H1 (cell line): ENCODE measurements at regions not wholly inside any gene's neighbourhood (a gene's known extent, or its start where the extent isn't known, plus 50 kb on each side); places are given as distances from the start of the nearest gene placed in this dataset.

ENCODE experiments used
- EGR1 ChIP-seq: IDR thresholded peaks from 2 replicates; pipeline ENCODE4 v1.6.1; 2011; ENCODE audit warnings: low read depth, low read length, borderline replicate concordance
- EP300 ChIP-seq, 2 experiments: IDR thresholded peaks; 1 replicate in 1 of 2; 2 replicates in 1 of 2; pipeline ENCODE4 v1.6.1; 2011 to 2012; ENCODE audit warnings: low read depth in 2 of 2, low read length in 2 of 2, mild to moderate bottlenecking in 2 of 2, borderline replicate concordance in 1 of 2, inconsistent platforms in 1 of 2, moderate library complexity in 1 of 2
- EZH2 ChIP-seq: fragments of 200-600 bp; sonication (generic); IDR thresholded peaks from 2 replicates; pipeline ENCODE4 v1.7.1; 2012; ENCODE audit warnings: low read depth, mild to moderate bottlenecking, moderate library complexity, low read length, inconsistent platforms; ENCODE audit not compliant: severe bottlenecking
- POLR2A ChIP-seq, 2 experiments: IDR thresholded peaks; 1 replicate in 1 of 2; 2 replicates in 1 of 2; pipeline ENCODE4 v1.6.1; 2011; ENCODE audit warnings: low read depth in 2 of 2, low read length in 2 of 2, mild to moderate bottlenecking in 2 of 2; ENCODE audit errors: control extremely low read depth in 1 of 2
- POLR2AphosphoS5 ChIP-seq: IDR thresholded peaks from 2 replicates; pipeline ENCODE4 v1.6.1; 2011; ENCODE audit warnings: low read depth, low read length
- TAF1 ChIP-seq: IDR thresholded peaks from 2 replicates; pipeline ENCODE4 v1.6.1; 2011; ENCODE audit warnings: mild to moderate bottlenecking, low read depth, low read length
- YY1 ChIP-seq: IDR thresholded peaks from 2 replicates; pipeline ENCODE4 v1.6.1; 2011; ENCODE audit warnings: low read depth, mild to moderate bottlenecking, low read length
- TF ChIP-seq, protein P1 (sequence below): IDR thresholded peaks from 2 replicates; pipeline ENCODE4 v1.6.1; 2012; ENCODE audit warnings: low read length, inconsistent platforms
- TF ChIP-seq, protein P2 (sequence below), 3 experiments: IDR thresholded peaks; 1 replicate in 2 of 3; 2 replicates in 1 of 3; pipeline versions ENCODE4 v1.5.1 to v1.6.1; 2011; ENCODE audit warnings: low read length in 3 of 3, mild to moderate bottlenecking in 3 of 3, inconsistent platforms in 2 of 3, low read depth in 1 of 3, moderate library complexity in 1 of 3; ENCODE audit not compliant: insufficient read depth in 1 of 3; ENCODE audit errors: control extremely low read depth in 1 of 3
- TF ChIP-seq, protein P3 (sequence below): IDR thresholded peaks from 2 replicates; pipeline ENCODE4 v1.6.1; 2012; ENCODE audit warnings: inconsistent platforms
- TF ChIP-seq, protein P4 (sequence below): IDR thresholded peaks from 2 replicates; pipeline ENCODE4 v1.6.1; 2011; ENCODE audit warnings: low read depth, mild to moderate bottlenecking, low read length; ENCODE audit not compliant: insufficient read depth

DNA sequence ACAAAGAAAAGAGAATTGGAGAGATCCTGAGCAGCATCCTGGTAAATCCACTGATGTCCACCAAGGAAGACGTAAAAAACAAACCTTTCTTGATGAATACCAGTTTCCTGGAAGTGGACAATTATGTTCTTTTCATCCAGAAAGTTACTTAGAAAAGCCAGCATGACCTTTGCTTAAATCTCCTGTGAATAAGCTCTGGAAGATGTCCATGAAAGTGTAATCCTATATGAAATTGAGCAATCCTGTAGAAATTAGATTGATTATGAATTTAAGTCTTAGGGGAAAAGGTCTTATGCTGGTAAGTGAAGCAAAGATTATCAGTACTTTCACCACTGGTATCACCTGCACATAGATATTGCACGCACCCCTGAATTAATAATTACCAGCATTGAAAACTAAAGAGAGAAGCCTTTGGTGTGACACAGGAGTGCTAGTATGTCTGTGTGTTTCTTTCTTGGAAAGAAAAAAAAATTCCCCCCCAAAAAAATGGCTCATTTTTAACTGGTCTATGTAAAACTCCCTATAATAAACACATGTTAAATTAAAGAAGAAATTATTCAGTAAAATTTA, 164.5 kb upstream of the LHX8 start:
- TF ChIP-seq, protein P1, sequence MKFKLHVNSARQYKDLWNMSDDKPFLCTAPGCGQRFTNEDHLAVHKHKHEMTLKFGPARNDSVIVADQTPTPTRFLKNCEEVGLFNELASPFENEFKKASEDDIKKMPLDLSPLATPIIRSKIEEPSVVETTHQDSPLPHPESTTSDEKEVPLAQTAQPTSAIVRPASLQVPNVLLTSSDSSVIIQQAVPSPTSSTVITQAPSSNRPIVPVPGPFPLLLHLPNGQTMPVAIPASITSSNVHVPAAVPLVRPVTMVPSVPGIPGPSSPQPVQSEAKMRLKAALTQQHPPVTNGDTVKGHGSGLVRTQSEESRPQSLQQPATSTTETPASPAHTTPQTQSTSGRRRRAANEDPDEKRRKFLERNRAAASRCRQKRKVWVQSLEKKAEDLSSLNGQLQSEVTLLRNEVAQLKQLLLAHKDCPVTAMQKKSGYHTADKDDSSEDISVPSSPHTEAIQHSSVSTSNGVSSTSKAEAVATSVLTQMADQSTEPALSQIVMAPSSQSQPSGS, result no peak
- no peak for TF ChIP-seq EGR1
- no peak for TF ChIP-seq YY1
- TF ChIP-seq, protein P2, sequence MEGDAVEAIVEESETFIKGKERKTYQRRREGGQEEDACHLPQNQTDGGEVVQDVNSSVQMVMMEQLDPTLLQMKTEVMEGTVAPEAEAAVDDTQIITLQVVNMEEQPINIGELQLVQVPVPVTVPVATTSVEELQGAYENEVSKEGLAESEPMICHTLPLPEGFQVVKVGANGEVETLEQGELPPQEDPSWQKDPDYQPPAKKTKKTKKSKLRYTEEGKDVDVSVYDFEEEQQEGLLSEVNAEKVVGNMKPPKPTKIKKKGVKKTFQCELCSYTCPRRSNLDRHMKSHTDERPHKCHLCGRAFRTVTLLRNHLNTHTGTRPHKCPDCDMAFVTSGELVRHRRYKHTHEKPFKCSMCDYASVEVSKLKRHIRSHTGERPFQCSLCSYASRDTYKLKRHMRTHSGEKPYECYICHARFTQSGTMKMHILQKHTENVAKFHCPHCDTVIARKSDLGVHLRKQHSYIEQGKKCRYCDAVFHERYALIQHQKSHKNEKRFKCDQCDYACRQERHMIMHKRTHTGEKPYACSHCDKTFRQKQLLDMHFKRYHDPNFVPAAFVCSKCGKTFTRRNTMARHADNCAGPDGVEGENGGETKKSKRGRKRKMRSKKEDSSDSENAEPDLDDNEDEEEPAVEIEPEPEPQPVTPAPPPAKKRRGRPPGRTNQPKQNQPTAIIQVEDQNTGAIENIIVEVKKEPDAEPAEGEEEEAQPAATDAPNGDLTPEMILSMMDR (IDR thresholded peaks at IDR 0.05; ENCODE audit: control extremely low read depth in 1 of 3, insufficient read depth in 1 of 3, low read depth in 1 of 3, low read length in 3 of 3), result no peak
- TF ChIP-seq POLR2A (IDR thresholded peaks at IDR 0.05; ENCODE audit: control extremely low read depth in 1 of 2, low read depth in 2 of 2, low read length in 2 of 2), result no peak
- TF ChIP-seq POLR2AphosphoS5, result no peak
- TF ChIP-seq, protein P3, sequence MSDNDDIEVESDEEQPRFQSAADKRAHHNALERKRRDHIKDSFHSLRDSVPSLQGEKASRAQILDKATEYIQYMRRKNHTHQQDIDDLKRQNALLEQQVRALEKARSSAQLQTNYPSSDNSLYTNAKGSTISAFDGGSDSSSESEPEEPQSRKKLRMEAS, result no peak
- no peak for TF ChIP-seq EP300 (IDR thresholded peaks at IDR 0.05; ENCODE audit: borderline replicate concordance in 1 of 2, low read depth in 2 of 2, low read length in 2 of 2)
- TF ChIP-seq, protein P4, sequence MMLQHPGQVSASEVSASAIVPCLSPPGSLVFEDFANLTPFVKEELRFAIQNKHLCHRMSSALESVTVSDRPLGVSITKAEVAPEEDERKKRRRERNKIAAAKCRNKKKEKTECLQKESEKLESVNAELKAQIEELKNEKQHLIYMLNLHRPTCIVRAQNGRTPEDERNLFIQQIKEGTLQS, result no peak
- no peak for TF ChIP-seq EZH2
- no peak for TF ChIP-seq TAF1
